ENCODE measurements at regions not wholly inside any gene's neighbourhood (a gene's known extent, or its start where the extent isn't known, plus 50 kb on each side); places are given as distances from the start of the nearest gene placed in this dataset.
"Not testable (repeated sequence)": the region's sequence is repeated elsewhere in the genome, so short reads cannot be mapped to it uniquely, and the experiment has no call there.

DNA sequence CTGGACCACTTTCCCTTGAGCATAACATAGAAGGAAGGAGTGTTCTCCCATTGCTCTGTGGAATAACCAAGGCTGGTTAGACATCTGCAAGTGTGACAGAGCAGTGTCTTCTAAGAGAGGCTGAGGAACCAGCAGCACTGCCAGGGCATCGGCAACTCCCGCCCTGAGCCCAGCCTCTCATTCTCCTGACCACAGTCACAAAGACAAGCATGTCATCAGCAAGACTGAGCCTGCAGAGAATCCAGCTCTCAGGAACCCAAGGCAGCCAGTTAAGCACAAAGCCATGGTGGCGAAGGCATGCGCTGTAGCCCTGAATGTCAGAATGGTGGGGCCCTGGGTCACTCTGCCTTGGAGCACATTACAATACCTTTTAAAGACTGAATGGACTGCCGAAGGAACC, 253.9 kb downstream of the AGTPBP1 start:
- no peak for DNase-seq (ENCODE audit: low read depth)

DNA sequence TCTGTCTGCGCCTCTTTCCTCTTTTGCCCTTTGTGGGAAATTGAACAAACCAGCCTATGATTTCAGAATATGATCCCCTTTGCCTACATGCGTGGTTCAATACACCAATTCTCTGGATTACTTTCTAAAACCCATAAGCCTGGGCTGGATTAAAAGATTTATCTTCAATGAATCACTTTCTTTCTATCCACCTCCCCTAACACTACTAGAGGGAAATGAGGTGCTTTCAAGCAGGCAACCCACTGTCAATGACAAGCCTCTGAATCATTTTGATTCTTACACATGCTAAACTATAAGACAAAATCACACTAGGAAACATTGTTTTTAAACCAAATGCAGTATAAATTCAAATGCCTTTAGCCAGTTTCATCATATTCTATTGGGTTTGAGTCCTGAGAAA, 257.5 kb downstream of the AGTPBP1 start:
- DNase-seq (ENCODE audit: low read depth), result no peak

DNA sequence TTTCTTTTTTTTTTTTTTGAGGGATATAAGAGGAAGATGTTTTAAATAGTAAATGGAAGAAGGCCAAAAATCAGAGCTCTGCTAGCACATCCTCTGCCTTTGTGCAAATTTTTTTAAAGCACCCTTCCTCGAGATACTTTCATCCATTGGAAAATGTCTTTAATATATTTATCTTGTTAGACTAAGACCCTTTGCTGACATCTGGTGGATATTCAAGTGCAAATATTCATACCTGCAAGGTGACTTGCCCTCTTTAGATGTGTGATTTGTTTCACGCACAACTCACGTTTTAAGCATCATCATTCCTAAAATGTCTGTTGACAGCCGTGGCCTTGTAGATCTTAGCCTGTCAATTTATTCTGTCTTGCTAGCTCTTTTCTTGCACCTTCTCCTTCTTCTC, 258.5 kb downstream of the AGTPBP1 start:
- no peak for DNase-seq (ENCODE audit: low read depth)

DNA sequence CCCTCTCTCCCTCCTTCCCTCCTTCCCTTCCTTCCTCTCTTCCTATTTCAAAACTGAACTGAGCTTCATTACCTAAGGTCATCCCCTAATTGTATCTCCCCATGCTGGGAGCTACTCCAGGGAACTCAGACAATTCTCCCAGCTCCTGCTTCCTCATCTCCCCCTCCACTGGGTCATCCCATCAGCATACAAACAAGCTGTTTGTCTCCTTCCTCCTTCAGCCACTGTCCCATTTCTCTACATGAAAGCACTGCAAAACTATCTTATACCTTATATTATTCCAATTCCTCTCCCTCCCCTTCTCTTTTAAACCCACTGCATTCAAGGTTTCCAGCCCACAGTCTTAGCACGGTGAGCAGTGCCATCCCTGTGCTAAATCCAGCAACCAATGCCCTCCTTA, 262.4 kb downstream of the AGTPBP1 start:
- DNase-seq (ENCODE audit: low read depth), result no peak

DNA sequence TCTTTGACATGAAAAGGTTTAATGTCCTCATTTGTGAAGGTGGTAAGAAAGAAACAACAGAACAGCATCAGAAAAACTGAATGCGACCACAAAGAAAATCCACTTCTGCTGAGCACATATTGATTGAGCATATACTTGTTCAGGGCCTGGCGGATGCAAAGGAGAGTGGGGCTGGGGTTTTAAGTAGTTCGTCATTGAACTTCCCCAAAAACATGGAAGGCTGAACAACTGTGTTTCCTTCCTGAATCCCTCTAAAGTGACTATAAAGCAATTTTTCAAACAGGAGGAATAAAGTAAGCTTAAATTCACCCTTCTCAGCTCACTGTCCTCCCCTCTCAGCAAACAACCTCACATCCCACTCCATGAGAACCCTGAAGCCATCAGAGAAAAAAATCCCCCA, 262.9 kb downstream of the AGTPBP1 start:
- no peak for DNase-seq (ENCODE audit: low read depth)

DNA sequence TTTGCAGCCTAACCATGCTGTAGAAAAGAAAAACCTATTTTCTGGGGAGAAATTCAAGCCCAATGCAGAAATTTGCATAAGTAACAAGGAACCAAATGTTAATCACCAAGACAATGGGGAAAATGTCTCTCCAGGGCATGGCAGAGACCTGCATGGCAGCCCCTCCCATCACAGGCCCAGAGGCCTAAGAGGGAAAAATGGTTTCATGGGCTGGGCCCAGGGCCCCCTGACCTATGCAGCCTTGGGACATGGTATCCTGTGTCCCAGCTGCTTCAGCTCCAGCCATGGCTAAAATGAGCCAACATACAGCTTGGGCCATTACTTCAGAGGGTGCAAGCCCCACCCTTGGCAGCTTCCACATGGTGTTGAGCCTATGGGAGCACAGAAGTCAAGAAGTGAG, 266.9 kb downstream of the AGTPBP1 start:
- DNase-seq (ENCODE audit: low read depth), result not testable (repeated sequence)

DNA sequence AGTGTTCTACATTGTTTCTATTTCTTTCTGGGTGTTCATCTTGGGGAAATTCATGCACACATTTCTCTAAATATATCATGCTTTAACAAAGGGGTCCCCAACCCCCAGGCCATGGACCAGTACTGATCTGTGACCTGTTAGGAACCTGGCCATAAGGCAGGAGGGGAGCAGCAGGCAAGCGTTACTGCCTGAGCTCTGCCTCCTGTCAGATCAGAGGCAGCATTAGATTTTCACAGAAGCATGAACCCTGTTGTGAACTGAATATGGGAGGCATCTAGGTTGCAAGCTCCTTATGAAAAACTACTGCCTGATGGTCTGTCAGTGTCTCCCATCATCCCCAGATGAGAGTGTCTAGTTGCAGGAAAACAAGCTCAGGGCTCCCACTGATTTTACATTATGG, 270.0 kb downstream of the AGTPBP1 start:
- no peak for DNase-seq (ENCODE audit: low read depth)

DNA sequence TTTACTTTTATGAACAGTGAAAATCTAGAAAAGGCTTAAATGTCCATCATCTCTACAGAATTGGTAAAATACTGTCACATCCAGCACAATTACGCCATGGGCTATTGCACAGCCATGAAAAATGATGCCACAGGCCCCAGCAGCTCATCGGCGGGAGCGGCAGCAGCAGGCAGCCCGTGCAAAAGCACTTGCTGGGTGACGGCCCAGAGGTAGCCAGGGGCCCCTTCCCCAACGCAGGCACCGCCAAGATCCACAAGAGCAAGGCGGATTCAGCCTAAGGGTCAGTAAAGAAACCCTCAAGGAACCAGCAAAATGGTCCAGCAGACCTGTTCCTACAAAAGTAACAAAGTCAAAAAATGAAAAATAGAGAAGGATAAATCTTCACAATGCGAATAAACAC, 272.7 kb downstream of the AGTPBP1 start:
- DNase-seq (ENCODE audit: low read depth), result no peak

DNA sequence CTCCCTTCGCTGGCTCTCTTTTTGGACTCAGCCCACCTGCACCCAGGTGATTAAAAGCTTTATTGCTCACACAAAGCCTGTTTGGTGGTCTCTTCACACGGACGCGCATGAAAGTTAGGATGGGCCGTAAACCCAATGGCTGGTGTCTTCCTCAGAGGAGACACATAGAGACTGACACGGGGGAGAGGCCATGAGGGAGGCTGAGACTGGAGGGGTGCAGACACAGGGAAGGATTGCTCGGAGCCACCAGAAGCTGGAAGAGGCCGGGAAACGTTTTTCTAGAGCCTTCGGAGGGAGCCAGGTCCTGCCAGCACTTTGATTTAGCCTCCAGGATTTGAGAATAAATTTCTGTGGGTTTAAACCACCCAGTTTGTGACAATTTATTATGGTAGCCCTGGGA, 274.9 kb downstream of the AGTPBP1 start:
- DNase-seq (ENCODE audit: low read depth), result no peak

DNA sequence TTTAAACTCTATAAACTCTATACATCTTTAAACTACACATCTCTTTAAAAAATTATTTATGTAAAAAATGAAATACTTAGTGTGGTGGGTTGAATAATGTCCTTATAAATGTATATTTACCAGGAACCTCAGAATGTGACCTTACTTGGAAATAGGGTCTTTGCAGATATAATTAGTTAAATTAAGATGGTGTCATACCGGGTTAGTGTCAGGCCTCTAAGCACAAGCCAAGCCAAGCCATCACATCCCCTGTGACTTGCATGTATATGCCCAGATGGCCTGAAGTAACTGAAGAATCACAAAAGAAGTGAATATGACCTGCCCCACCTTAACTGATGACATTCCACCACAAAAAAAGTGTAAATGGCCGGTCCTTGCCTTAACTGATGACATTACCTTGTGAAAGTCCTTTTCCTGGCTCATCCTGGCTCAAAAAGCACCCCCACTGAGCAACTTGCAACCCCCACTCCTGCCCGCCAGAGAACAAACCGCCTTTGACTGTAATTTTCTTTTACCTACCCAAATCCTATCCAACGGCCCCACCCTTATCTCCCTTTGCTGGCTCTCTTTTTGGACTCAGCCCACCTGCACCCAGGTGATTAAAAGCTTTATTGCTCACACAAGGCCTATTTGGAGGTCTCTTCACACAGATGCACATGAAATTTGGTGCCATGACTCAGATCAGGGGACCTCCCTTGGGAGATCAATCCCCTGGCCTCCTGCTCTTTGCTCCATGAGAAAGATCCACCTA, 283.5 kb downstream of the AGTPBP1 start:
- DNase-seq (ENCODE audit: low read depth), result not testable (repeated sequence)

DNA sequence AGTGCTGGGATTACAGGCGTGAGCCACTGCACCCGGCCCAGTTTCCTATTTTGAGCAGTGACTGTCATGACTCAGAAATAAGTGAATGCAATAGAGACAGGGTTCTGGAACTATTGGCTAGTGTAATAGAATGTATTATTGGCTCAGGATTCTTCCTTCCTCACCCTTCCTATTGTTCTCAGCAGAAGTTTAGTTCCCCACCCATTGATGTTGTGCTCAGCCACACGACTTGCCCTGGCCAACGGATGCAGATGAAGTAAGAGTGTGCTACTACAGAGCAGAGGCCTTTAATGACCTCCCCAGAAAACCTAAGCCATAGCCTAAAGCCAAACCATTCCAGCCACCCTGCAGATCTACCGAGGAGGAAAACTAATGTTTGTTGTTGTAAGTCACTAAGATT, 287.9 kb downstream of the AGTPBP1 start:
- no peak for DNase-seq (ENCODE audit: low read depth)

DNA sequence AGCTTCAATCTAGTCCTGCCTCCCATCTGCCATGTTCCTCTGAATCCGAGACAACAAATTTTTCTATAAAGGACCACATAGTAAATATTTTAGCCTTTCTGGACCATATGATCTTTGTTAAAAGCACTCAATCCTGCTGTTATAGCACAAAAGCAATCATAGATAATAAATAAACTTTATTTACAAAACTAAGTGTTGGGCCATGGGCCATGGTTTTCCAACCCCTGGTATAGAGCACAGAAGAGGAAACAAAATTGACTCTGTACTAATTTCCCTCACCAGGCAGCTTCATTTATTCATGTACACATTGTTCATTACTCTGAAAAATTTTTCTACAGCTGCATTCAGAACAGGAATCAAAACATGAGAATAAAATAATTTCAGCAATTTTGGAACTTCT, 288.9 kb downstream of the AGTPBP1 start:
- DNase-seq (ENCODE audit: low read depth), result no peak

DNA sequence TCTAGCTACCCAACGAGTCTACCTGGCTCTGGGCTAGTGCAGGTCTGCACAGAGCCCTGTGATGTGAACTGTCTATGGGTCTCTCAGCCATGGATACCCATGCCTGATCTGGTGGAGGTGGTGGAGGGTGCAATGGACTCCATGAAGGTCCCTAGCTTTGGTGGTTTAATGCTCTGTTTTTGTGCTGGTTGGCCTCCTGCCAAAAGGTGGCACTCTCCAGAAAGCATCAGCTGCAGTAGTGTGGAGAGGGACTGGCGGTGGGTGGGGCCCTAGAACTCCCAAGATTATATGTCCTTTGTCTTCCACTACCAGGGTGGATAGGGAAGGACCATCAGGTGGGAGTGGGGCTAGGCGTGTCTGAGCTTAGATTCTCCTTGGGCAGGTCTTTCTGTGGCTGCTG, 290.1 kb downstream of the AGTPBP1 start:
- DNase-seq (ENCODE audit: low read depth), result no peak

DNA sequence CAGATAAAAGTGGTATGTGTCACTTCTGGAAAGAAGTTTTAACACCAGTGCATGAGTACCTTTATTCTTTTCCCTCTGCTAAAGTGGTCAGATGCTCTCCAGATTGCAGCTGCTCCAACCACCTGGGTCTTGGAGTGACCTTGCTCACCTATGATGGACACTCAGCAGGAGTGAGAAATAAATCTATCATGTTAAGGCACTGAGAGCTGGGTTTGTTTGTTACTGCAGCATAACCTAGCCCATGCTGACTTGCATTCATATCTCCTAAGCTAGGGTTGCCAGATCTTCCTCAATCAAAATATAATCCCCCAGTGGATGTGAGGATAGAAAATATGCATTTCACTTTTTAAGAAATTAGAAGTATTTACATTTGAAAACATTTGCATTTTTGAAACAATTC, 295.9 kb downstream of the AGTPBP1 start:
- no peak for DNase-seq (ENCODE audit: low read depth)

DNA sequence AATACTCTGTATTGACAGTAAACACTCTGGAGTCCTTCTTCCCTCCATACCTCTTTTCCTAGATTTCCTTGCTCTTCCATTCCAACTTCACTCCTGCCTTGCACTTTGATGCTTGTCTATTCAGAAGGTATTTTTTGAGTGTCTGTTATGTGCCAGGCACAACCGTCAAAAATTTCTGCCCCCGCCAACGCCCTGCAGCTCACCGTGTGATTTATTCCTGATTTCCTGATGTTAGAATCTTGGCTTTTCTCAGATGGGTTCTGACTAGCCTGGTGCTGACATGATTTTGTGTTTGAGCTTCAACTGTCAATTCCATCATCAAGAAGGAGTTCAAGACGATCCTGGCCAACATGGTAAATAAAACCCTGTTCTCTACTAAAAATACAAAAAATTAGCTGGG, 297.5 kb downstream of the AGTPBP1 start:
- no peak for DNase-seq (ENCODE audit: low read depth)

DNA sequence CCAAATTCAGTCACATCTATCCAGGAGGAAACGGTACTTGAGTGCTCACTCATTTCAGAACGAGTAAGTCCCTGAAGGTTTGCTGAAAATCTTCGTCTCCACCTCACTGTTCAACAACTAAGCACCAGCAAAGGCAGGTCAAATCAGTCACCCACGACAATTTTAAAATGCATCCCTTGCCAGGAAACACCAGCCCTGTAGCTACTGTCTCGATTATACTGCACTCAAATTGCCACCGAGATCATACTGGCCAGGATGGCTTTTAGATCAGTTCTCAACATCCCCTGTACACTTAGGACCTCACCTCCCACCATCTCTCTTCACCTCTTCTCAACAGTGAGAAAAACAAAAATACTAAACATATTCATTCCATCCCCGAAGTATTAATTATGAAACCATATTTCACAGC, 298.6 kb downstream of the AGTPBP1 start:
- no peak for DNase-seq (ENCODE audit: low read depth)

DNA sequence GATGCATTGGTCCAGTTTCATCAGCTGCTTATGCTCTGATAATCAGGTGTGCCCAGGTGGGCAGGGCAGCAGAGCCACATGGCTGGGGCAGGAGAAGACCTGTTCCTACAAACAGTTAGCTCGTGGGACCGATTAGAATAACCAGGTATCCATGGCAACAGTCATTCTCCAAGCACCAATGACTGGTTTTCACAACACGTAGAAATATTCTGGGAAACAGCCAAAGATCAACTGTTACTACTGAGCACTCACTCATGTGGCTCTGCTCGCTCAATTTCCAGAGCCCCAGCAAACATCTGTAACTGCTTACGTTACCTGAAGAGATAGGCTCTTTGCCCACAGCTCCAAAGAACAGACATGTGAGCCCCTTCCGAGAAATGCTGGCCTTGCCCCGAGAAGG, 302.0 kb downstream of the AGTPBP1 start:
- DNase-seq (ENCODE audit: low read depth), result no peak

DNA sequence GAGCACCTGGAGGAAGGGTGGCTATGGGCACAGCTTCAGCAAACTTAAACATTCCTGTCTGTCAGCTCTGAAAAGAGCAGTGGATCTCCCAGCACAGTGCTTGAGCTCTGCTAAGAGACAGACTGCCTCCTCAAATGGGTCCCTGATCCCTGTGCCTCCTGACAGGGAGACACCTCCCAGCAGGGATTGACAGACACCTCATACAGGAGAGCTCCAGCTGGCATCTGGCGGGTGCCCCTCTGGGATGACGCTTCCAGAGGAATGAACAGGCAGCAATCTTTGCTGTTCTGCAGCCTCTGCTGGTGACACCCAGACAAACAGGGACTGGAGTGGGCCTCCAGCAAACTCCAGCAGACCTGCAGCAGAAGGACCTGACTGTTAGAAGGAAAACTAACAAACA, 307.8 kb downstream of the AGTPBP1 start:
- not testable (repeated sequence) for DNase-seq (ENCODE audit: low read depth)

DNA sequence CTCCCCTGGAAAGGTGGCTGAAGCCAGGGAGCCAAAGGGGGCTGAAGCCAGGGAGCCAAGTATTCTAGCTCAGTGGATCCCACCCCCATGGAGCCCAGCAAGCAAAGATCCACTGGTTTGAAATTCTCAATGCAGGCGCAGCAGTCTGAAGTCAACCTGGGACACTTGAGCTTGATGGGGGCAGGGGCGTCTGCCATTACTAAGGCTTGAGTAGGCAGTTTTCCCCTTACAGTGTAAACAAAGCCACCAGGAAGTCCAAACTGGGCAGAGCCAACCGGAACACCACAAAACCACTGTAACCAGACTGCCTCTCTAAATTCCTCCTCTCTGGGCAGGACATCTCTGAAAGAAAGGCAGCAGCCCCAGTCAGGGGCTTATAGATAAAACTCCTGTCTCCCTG, 308.2 kb downstream of the AGTPBP1 start:
- DNase-seq (ENCODE audit: low read depth), result not testable (repeated sequence)

DNA sequence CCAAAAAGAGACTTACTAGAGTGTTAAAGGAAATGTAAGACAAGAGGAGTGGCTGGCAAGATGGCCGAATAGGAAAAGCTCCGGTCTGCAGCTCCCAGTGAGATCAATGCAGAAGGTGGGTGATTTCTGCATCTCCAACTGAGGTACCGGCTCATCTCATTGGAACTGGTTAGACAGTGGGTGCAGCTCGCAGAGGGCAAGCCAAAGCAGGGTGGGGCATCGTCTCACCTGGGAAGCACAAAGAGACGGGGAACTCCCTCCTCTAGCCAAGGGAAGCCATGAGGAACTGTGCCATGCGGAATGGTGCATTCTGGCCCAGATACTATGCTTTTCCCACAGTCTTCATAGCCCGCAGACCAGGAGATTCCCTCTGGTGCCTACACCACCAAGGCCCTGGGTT, 308.7 kb downstream of the AGTPBP1 start:
- DNase-seq (ENCODE audit: low read depth), result no peak

DNA sequence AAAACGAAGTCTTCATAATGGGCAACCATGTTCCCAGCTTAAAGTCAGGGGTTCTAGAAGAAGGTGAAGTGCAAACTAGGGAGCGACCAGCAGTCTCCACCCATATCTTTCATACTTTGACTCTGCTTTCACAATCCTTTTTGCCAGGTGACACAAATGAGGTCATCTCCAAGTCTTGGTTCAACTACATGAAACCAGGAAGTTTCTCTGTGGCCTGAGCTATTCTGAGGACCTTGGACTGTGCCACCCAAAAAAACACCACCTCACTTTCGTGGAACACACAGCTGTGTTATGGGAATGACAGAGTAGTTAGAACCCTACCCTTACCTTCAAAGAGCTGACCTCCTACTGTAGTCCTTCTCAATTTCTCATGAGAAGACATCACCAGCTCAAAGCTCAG, 309.2 kb downstream of the AGTPBP1 start:
- DNase-seq (ENCODE audit: low read depth), result no peak

DNA sequence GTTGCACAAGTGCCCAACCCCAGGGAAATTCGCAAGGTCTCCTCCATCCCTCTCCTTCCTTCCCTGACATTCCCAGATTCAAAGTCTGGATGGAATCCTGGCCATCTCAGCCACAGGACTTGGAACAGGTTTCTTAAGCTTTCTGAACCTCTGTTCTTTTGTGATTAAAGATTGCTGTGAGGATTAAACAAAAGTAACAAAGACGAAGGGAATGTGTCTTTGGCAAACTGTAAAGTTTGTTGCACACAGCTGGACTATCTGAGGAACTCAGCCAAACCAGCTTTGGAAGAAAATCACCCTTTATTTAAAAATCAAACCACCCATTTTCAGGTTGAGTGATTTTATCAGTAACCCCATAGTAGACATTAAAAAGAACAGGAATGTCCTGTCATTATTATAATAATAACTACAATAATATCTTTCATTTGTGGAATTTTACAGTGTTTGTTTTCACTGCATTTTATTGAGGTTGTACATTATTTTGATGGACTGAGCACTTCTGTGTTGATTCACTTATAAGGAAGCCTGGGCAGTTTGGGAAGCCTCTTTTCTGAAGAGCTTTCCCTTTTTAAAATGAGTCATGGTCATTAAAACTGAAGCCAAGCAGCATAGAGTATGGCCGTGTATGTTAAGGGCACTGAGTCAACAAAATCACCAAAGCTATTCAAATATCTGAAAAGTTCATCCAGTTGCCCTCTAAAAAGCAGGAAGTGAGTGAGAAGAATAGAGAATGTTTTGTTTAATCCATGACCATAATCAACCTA, 310.2 kb downstream of the AGTPBP1 start:
- no peak for DNase-seq (ENCODE audit: low read depth)

DNA sequence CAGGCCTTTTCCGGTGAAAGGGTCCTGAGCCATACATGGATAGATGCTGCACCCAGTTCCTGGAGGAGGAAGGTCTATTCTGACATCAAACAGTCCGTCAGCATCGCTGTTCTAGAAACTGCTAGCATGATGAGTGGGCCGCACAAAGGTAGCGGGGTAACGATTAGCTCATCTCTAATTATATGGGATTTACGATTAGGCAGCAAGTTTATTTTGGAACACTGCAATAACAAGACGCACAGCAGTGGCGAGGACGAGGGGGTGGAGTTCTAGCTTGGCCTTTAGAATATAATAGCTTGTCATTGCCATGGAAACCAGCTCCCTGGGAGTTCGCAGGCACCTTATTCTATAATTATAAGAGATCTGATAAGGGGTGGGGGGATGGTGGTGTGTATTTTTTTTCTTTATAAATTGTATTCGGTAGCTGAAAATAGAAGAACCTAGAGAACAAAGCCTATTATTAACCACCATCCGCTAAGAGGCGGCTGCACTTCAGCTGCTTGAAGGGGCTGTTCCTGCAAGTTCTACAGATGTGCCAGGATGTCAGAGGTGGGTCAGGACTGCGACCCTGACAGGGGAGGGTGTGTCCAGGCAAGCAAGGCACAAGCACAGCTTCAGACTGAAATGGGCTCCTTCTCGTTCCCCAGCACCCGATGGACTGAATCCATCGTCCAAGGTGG, 311.0 kb downstream of the AGTPBP1 start:
- no peak for DNase-seq (ENCODE audit: low read depth)

Data from forelimb muscle (tissue), 1 donor.